Hepatocyte (in vitro differentiated cells): ENCODE measurements at regions not wholly inside any gene's neighbourhood (a gene's known extent, or its start where the extent isn't known, plus 50 kb on each side); places are given as distances from the start of the nearest gene placed in this dataset.
A peak's percentile ranks its signal among the peaks of the same experiment; 100 is the strongest.
"Not testable (repeated sequence)": the region's sequence is repeated elsewhere in the genome, so short reads cannot be mapped to it uniquely, and the experiment has no call there.

Source experiments
- DNase-seq: peaks from one replicate; pipeline ENCODE4 v3.0.0-alpha.2; 2016; ENCODE audit warnings: low spot score
- H2AFZ ChIP-seq: fragments of 200-600 bp; sonication (generic); 2 replicates; pipeline ENCODE4 v1.6.0; 2016; ENCODE audit warnings: antibody characterized with exemption, mild to moderate bottlenecking
- H3K27ac ChIP-seq: fragments of 200-600 bp; sonication (generic); 2 replicates; pipeline ENCODE4 v1.5.1; 2016; ENCODE audit warnings: mild to moderate bottlenecking
- H3K27me3 ChIP-seq: fragments of 200-600 bp; sonication (generic); 2 replicates; pipeline ENCODE4 v1.6.1; 2016
- H3K36me3 ChIP-seq: fragments of 200-600 bp; sonication (generic); replicated peaks from 2 replicates; pipeline ENCODE4 v1.5.1; 2016; ENCODE audit warnings: low read depth; ENCODE audit not compliant: insufficient read depth
- H3K4me1 ChIP-seq: fragments of 200-600 bp; sonication (generic); 2 replicates; pipeline ENCODE4 v1.5.1; 2016; ENCODE audit warnings: mild to moderate bottlenecking, moderate library complexity; ENCODE audit not compliant: insufficient read depth
- H3K4me2 ChIP-seq: fragments of 200-600 bp; sonication (generic); 2 replicates; pipeline ENCODE4 v1.6.0; 2016
- H3K4me3 ChIP-seq: fragments of 200-600 bp; sonication (generic); 2 replicates; pipeline ENCODE4 v1.5.1; 2016; ENCODE audit warnings: mild to moderate bottlenecking
- H3K79me2 ChIP-seq: fragments of 200-600 bp; sonication (generic); 2 replicates; pipeline ENCODE4 v1.6.0; 2017; ENCODE audit warnings: mild to moderate bottlenecking
- H3K9me2 ChIP-seq: fragments of 200-600 bp; sonication (generic); replicated peaks from 2 replicates; pipeline ENCODE4 v1.6.0; 2017; ENCODE audit warnings: mild to moderate bottlenecking; ENCODE audit not compliant: insufficient read depth
- H3K9me3 ChIP-seq: fragments of 200-600 bp; sonication (generic); 2 replicates; pipeline ENCODE4 v1.5.1; 2016; ENCODE audit warnings: low read depth, mild to moderate bottlenecking
- H4K20me1 ChIP-seq: fragments of 200-600 bp; sonication (generic); 2 replicates; pipeline ENCODE4 v1.6.0; 2016; ENCODE audit warnings: mild to moderate bottlenecking; ENCODE audit not compliant: insufficient read depth, poor library complexity, severe bottlenecking
- CTCF ChIP-seq: fragments of 200-600 bp; sonication (generic); IDR thresholded peaks from 2 replicates; pipeline ENCODE4 v1.5.1; 2016; ENCODE audit warnings: antibody characterized with exemption, mild to moderate bottlenecking; ENCODE audit not compliant: poor library complexity
- EZH2 ChIP-seq: fragments of 200-600 bp; sonication (generic); IDR thresholded peaks from 2 replicates; pipeline ENCODE4 v1.6.1; 2016; ENCODE audit warnings: antibody characterized with exemption, mild to moderate bottlenecking, borderline replicate concordance
- EZH2phosphoT487 ChIP-seq: fragments of 200-600 bp; sonication (generic); IDR thresholded peaks from one replicate; pipeline ENCODE4 v1.6.1; 2018; ENCODE audit warnings: antibody characterized with exemption, mild to moderate bottlenecking, low read depth, moderate library complexity; ENCODE audit not compliant: unreplicated experiment, severe bottlenecking
- WGBS: methylation state at CpG from one replicate; pipeline ENCODE4 v1.1.6; 2016; ENCODE audit warnings: low lambda C conversion rate; ENCODE audit errors: missing lambda C conversion rate; 5-methylcytosine and 5-hydroxymethylcytosine counted together

GRCh38 chr10:27328946-27329345 lies 88.3 kb upstream of the ACBD5 start:
- Histone ChIP-seq H3K9me2 (no peaks in the 10 kb centered on the region), H3K4me3 (no peak overlapping the region), H4K20me1 (no peaks in the 10 kb centered on the region), H3K4me1 (no peaks in the 10 kb centered on the region), H2AFZ (no peak overlapping the region), H3K79me2 (no peaks in the 10 kb centered on the region), H3K27ac (no peak overlapping the region), H3K36me3 (no peaks in the 10 kb centered on the region), H3K4me2 (no peak overlapping the region), H3K9me3 (no peaks in the 10 kb centered on the region), H3K27me3 (no peaks in the 10 kb centered on the region)
- TF ChIP-seq CTCF (no peak), EZH2 (no peak), EZH2phosphoT487 (no peak)
- 100% methylated on average over 1 of the region's 1 CpG for WGBS
- DNase-seq: no peak

- not testable (repeated sequence) for H3K4me3 ChIP-seq, H3K9me3 ChIP-seq, H3K79me2 ChIP-seq, H3K27ac ChIP-seq, H4K20me1 ChIP-seq, H3K4me1 ChIP-seq, H2AFZ ChIP-seq, H3K9me2 ChIP-seq, DNase-seq, H3K4me2 ChIP-seq, H3K36me3 ChIP-seq, H3K27me3 ChIP-seq
- 84% methylated on average over 5 of the region's 5 CpGs for WGBS
Measured at GRCh38 chr10:27326748-27327147, 86.2 kb upstream of the ACBD5 start.

- no peaks in the 10 kb centered on the region for H3K36me3 ChIP-seq
- no peaks in the 10 kb centered on the region for H3K4me1 ChIP-seq
- no peaks in the 10 kb centered on the region for H3K27me3 ChIP-seq
- no peaks in the 10 kb centered on the region for H3K9me3 ChIP-seq
- H2AFZ ChIP-seq: peak overlapping the region; percentile 86
- no peaks in the 10 kb centered on the region for H4K20me1 ChIP-seq
- TF ChIP-seq EZH2phosphoT487: no peak
- TF ChIP-seq EZH2: no peak
- TF ChIP-seq CTCF: no peak
- 21% methylated on average over 39 of the region's 44 CpGs for WGBS
- peak overlapping the region; percentile 34 for H3K4me3 ChIP-seq
- H3K9me2 ChIP-seq: no peaks in the 10 kb centered on the region
- H3K27ac ChIP-seq: peak overlapping the region; percentile 35
- H3K4me2 ChIP-seq: peak overlapping the region; percentile 88
- H3K79me2 ChIP-seq: no peaks in the 10 kb centered on the region
- peak; percentile 59 for DNase-seq
Measured at GRCh38 chr10:27319752-27320431, 79.3 kb upstream of the ACBD5 start.

DNA sequence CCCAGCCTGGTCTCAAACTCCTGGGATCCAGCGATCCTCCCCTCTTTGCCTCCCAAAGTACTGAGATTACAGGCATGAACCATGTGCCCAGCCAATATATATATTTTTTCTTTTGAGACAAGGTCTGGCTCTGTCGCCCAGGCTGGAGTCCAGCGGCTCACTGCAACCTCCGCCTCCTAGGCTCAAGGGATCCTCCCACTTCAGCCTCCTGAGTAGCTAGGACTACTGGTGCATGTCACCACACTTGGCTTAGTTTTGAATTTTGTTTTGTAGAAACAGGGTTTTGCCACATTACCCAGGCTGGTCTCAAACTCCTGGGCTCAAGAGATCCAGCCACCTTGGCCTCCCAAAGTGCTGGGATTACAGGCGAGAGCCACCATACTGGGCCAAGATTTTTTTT lies 78.5 kb upstream of the ACBD5 start:
- not testable (repeated sequence) for H3K9me2 ChIP-seq, DNase-seq, H3K79me2 ChIP-seq, H3K36me3 ChIP-seq, H3K9me3 ChIP-seq, H3K27me3 ChIP-seq, H4K20me1 ChIP-seq, H3K4me1 ChIP-seq
- Histone ChIP-seq H3K27ac (peak overlapping the region; percentile 35), H2AFZ (peak overlapping the region; percentile 86), H3K4me3 (peak overlapping the region; percentile 34), H3K4me2 (peak overlapping the region; percentile 88)
- WGBS: 98% methylated on average over 5 of the region's 5 CpGs

DNA sequence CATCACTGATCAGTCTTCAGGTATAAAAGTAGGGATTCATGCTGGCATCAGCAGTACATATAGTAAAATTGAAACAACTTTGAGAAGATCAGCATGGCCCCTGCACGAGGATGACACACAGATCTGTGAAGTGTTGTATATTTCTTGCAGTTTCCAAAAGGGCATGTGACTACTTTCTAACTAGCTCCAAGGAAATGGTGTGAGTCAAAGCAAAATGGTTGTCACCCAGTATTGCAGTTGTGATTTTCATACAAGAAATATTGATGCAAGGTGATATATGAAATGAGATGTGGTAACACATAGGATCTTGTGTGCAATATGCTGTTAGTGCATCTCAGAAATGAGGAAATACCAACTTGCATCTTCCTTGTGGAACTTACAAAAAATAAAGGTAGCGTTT lies 74.5 kb upstream of the ACBD5 start:
- not testable (repeated sequence) for H3K4me3 ChIP-seq, H3K4me1 ChIP-seq, H2AFZ ChIP-seq, H3K9me2 ChIP-seq, H3K79me2 ChIP-seq, H3K36me3 ChIP-seq, H4K20me1 ChIP-seq, H3K27ac ChIP-seq, H3K27me3 ChIP-seq, H3K9me3 ChIP-seq, H3K4me2 ChIP-seq, DNase-seq
- WGBS: 93% methylated on average over 2 of the region's 2 CpGs

DNA sequence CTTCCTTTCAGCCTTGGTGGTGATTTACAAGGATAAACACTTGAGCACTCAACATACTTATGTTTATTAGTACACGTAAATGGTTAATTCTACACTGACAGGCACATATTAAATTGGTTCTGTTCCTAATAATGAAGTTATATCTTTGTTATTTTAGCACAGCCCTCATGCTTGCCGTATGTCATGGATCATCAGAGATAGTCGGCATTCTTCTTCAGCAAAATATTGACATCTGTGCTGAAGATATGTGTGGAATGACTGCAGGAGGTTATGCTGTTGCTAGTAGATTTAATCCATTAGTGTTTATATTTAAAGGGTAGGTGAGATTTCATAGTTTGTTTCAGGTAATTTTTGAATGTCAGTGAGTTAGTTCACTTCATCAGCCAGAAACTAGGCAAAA lies 73.0 kb upstream of the ACBD5 start:
- not testable (repeated sequence) for H3K4me2 ChIP-seq, H4K20me1 ChIP-seq, H3K36me3 ChIP-seq, H3K9me3 ChIP-seq, H3K4me1 ChIP-seq, DNase-seq, H3K79me2 ChIP-seq, H3K4me3 ChIP-seq, H3K9me2 ChIP-seq, H3K27ac ChIP-seq, H2AFZ ChIP-seq, H3K27me3 ChIP-seq
- 63% methylated on average over 3 of the region's 3 CpGs for WGBS
